SK-N-MC (cell line): ENCODE measurements at regions not wholly inside any gene's neighbourhood (a gene's known extent, or its start where the extent isn't known, plus 50 kb on each side); places are given as distances from the start of the nearest gene placed in this dataset.
A peak's percentile ranks its signal among the peaks of the same experiment; 100 is the strongest.

Experiments
- DNase-seq: peaks from one replicate; pipeline ENCODE4 v3.0.0-alpha.2; 2011; ENCODE audit warnings: low read depth, low spot score
- H3K27ac ChIP-seq: fragments of 200-600 bp; sonication (generic); 2 replicates; pipeline ENCODE4 v1.5.1; 2016; ENCODE audit warnings: mixed run types
- H3K36me3 ChIP-seq: fragments of 200-600 bp; sonication (generic); 2 replicates; pipeline ENCODE4 v1.6.1; 2017; ENCODE audit warnings: antibody characterized with exemption, low read length, mixed read lengths; ENCODE audit not compliant: insufficient read depth
- H3K4me3 ChIP-seq: fragments of 200-600 bp; sonication (generic); 2 replicates; pipeline ENCODE4 v1.5.1; 2016
- H3K9ac ChIP-seq: fragments of 200-600 bp; sonication (generic); 2 replicates; pipeline ENCODE4 v1.8.0; 2017; ENCODE audit warnings: mixed run types, mixed read lengths; ENCODE audit not compliant: insufficient read length
- H3K9me3 ChIP-seq: fragments of 200-600 bp; sonication (generic); 2 replicates; pipeline ENCODE4 v1.6.1; 2017; ENCODE audit warnings: low read depth, mild to moderate bottlenecking, antibody characterized with exemption, low read length, moderate library complexity, mixed read lengths
- EZH2 ChIP-seq: fragments of 200-600 bp; sonication (generic); IDR thresholded peaks from one replicate; pipeline ENCODE4 v1.6.1; 2017; ENCODE audit warnings: antibody characterized with exemption
- FOXP2 ChIP-seq: optimal IDR thresholded peaks from 2 replicates; pipeline ENCODE3; 2011; ENCODE audit warnings: mild to moderate bottlenecking, moderate library complexity; ENCODE audit not compliant: insufficient read depth; ENCODE audit errors: extremely low read length, control extremely low read depth
- POLR2AphosphoS5 ChIP-seq: IDR thresholded peaks from 2 replicates; pipeline ENCODE4 v1.6.1; 2012; ENCODE audit warnings: mild to moderate bottlenecking, low read depth, low read length, borderline replicate concordance

- DNase-seq, result no peak
- H3K9ac ChIP-seq, result no peak overlapping the region
- H3K4me3 ChIP-seq, result no peak overlapping the region
- no peak overlapping the region for H3K27ac ChIP-seq
- H3K9me3 ChIP-seq, result no peaks in the 10 kb centered on the region
- no peak for TF ChIP-seq EZH2
- no peak for TF ChIP-seq FOXP2
- no peak for TF ChIP-seq POLR2AphosphoS5
- no peaks in the 10 kb centered on the region for H3K36me3 ChIP-seq
These were observed 177.0 kb upstream of the SLITRK6 start for GRCh38 chr13:85976242-85976641.

DNA sequence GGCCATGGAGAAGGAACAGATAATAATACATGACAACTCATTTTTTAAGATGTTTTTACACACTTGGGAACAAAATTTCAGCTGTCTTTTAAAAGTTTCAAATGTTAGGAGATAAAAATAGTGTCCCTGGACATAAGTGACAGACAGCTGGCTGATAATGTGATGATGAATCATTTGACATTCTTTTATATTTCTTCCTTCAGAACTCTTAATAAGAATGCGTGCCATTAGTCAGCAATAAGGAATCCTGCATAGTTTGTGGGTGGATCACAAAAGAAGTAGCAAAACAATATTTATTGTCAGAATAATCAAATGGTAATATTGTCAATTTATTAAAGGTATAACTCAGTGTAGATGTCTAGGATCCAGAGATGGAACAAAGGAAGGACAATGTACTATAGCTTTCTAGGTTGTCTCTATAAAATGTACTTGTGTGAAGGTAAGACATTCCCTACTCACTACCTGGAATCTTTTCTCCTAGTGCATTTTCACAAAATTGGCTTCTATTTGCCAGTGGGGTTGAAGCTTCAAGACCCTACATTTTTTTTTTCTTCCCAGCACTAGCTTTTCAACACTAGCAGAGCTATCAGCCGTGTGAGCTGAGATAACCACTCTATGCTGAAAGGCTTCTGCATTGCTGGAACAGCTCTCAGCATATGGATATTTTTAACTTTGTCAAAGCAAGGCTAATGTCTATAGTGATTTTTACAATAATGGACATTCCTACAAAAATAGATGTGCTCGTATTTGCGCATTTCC lies 175.6 kb upstream of the SLITRK6 start:
- Histone ChIP-seq H3K4me3 (no peak overlapping the region), H3K27ac (no peak overlapping the region), H3K9ac (no peak overlapping the region), H3K9me3 (no peaks in the 10 kb centered on the region), H3K36me3 (no peaks in the 10 kb centered on the region)
- TF ChIP-seq POLR2AphosphoS5 (no peak), FOXP2 (no peak), EZH2 (no peak)
- no peak for DNase-seq

DNA sequence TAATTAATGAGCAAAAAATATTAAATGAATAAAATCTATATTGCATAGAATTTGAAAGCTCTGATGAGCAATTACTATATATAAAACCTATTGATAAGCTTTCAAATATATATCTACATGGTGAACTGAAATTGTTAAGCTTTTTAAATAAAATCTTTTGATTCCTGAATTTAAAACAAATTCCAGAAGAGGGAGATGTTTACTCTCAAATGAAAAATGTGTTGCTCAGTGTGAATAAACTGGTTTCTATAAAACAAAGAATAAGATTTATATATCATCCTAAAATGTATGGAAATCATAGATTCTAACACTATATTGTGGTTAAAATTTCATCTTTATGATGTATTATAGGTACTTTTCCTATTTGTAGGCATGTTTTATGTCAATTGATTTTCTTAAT lies 171.5 kb upstream of the SLITRK6 start:
- no peak overlapping the region for H3K9ac ChIP-seq
- no peak for DNase-seq
- TF ChIP-seq FOXP2 (no peak), EZH2 (no peak), POLR2AphosphoS5 (no peak)
- no peaks in the 10 kb centered on the region for H3K36me3 ChIP-seq
- no peak overlapping the region for H3K4me3 ChIP-seq
- no peaks in the 10 kb centered on the region for H3K9me3 ChIP-seq
- H3K27ac ChIP-seq, result no peak overlapping the region

DNA sequence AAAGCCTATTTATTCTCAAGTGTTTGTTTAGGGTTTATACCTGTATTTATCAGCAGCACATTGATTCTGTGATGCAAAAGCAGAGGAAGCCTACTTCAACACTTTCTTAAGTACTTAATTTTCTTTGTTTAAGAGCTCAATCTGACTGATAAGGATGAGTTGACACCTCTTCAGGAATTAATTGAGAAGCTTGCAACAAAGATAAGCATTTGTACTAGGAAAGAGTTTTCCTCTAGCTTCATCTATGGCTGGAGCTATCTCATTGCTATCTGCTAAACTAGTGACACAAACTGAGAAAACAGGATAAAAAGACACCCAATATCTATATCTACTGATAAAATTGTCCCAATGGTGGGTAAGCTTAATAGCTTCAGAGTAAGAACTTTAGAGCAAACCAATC lies 170.1 kb upstream of the SLITRK6 start:
- Histone ChIP-seq H3K4me3 (no peak overlapping the region), H3K27ac (peak overlapping the region; percentile 74), H3K9ac (no peak overlapping the region), H3K36me3 (no peaks in the 10 kb centered on the region), H3K9me3 (no peaks in the 10 kb centered on the region)
- TF ChIP-seq POLR2AphosphoS5 (no peak), EZH2 (no peak), FOXP2 (no peak)
- no peak for DNase-seq

- TF ChIP-seq POLR2AphosphoS5 (no peak), FOXP2 (no peak)
- Histone ChIP-seq H3K27ac (no peak overlapping the region), H3K9me3 (no peaks in the 10 kb centered on the region), H3K36me3 (no peaks in the 10 kb centered on the region), H3K9ac (no peak overlapping the region), H3K4me3 (no peak overlapping the region)
- DNase-seq, result no peak
These were observed 136.7 kb upstream of the SLITRK6 start for GRCh38 chr13:85935868-85936467.

GRCh38 chr13:85930108-85930507 lies 130.9 kb upstream of the SLITRK6 start:
- no peak for DNase-seq
- H3K36me3 ChIP-seq, result no peaks in the 10 kb centered on the region
- H3K27ac ChIP-seq, result no peak overlapping the region
- H3K9ac ChIP-seq, result no peak overlapping the region
- TF ChIP-seq POLR2AphosphoS5 (no peak), EZH2 (no peak), FOXP2 (no peak)
- H3K4me3 ChIP-seq, result no peak overlapping the region
- no peaks in the 10 kb centered on the region for H3K9me3 ChIP-seq

DNA sequence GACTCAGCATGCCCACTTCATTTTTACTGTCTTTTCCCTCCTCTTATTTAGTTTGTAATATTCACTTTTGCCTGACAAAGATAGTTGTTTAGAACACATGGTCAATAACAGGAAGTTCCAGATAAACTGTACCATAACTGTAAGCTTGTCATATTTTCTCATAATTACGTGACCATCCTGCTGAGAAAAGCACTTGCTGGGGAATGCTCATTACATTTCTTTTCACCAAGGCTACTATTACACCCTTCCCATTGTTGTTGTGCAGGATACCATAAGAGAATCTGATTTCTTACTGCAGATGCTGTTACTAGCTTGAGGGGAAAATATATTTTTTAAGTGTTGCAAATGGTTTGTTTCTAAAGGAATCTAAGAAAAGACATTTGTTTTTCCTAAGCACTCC lies 111.7 kb upstream of the SLITRK6 start:
- no peak for TF ChIP-seq POLR2AphosphoS5
- TF ChIP-seq EZH2, result no peak
- TF ChIP-seq FOXP2, result no peak
- no peak overlapping the region for H3K9ac ChIP-seq

GRCh38 chr13:85900521-85900920 lies 101.3 kb upstream of the SLITRK6 start:
- H3K9ac ChIP-seq, result no peak overlapping the region
- H3K36me3 ChIP-seq, result no peaks in the 10 kb centered on the region
- H3K4me3 ChIP-seq, result no peak overlapping the region
- H3K9me3 ChIP-seq, result no peaks in the 10 kb centered on the region
- TF ChIP-seq EZH2 (no peak), POLR2AphosphoS5 (no peak), FOXP2 (no peak)
- DNase-seq, result no peak
- no peak overlapping the region for H3K27ac ChIP-seq

More for the DNA sequence above, 111.7 kb upstream of the SLITRK6 start:
- H3K4me3 ChIP-seq, result no peak overlapping the region
- no peak overlapping the region for H3K27ac ChIP-seq
- no peaks in the 10 kb centered on the region for H3K9me3 ChIP-seq
- no peaks in the 10 kb centered on the region for H3K36me3 ChIP-seq
- no peak for DNase-seq
